Body of pancreas (tissue), 4 donors: ENCODE measurements at regions not wholly inside any gene's neighbourhood (a gene's known extent, or its start where the extent isn't known, plus 50 kb on each side); places are given as distances from the start of the nearest gene placed in this dataset.

Experiments used
- POLR2A ChIP-seq, 3 donors: fragments of 450-650 bp; IDR thresholded peaks; one replicate each; pipeline ENCODE4 v1.6.1; 2016; ENCODE audit warnings: antibody characterized with exemption in 3 of 3, mild to moderate bottlenecking in 2 of 3
- TF ChIP-seq, protein P1 (sequence below), 7 experiments: fragments of 450-650 bp in 4 of 7; fragments of 200-600 bp in 3 of 7; sonication (generic) in 3 of 7; IDR thresholded peaks; one replicate each; pipeline ENCODE4 v1.5.1; 2016 to 2019; ENCODE audit warnings: antibody characterized with exemption in 7 of 7

DNA sequence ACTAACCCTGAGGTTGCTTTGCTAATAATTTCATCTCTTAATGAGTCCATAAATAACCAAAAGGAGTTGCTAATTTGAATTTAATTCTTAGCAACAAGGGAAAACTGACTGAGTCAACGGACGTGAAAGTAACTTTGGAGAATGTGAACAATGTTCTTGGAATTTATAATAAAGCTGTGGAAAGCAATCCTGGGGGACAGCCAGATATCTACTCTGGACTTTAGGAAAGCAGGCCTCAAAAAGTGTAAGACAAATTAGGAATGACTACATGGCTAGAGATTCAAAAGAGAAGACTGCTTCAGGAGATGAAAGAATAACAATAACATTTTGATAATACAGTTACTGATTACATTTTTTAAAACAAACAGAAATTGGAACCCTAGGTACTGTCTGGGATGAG lies 318.4 kb upstream of the COL8A1 start:
- TF ChIP-seq POLR2A (IDR thresholded peaks at IDR 0.05), result no peak
- TF ChIP-seq, protein P1, sequence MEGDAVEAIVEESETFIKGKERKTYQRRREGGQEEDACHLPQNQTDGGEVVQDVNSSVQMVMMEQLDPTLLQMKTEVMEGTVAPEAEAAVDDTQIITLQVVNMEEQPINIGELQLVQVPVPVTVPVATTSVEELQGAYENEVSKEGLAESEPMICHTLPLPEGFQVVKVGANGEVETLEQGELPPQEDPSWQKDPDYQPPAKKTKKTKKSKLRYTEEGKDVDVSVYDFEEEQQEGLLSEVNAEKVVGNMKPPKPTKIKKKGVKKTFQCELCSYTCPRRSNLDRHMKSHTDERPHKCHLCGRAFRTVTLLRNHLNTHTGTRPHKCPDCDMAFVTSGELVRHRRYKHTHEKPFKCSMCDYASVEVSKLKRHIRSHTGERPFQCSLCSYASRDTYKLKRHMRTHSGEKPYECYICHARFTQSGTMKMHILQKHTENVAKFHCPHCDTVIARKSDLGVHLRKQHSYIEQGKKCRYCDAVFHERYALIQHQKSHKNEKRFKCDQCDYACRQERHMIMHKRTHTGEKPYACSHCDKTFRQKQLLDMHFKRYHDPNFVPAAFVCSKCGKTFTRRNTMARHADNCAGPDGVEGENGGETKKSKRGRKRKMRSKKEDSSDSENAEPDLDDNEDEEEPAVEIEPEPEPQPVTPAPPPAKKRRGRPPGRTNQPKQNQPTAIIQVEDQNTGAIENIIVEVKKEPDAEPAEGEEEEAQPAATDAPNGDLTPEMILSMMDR (IDR thresholded peaks at IDR 0.05), result no peak
